ENCODE measurements at regions not wholly inside any gene's neighbourhood (a gene's known extent, or its start where the extent isn't known, plus 50 kb on each side); places are given as distances from the start of the nearest gene placed in this dataset.

DNA sequence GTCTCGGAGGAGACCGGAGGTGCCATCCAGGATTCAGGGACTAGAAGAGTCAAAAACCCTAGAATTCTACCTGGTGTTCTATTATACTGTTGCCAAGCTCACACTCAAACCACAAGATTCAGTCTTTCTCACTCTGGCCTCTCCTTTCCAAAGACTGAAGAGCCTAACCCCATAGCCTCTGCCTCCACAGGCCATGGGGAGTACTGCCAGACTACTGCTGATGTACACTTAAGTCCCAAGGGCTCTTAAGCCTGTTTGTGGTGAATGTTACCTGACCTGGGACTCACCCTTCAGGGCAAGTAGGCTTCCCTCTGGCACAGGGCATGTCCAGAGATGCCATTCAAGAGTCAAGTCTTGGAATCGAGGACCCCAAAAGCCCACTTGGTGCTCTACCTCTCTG, 58.9 kb upstream of the IRS4 start:
- no peak for DNase-seq
